HepG2 (cell line): ENCODE measurements at regions not wholly inside any gene's neighbourhood (a gene's known extent, or its start where the extent isn't known, plus 50 kb on each side); places are given as distances from the start of the nearest gene placed in this dataset.

Experiments
- ATAC-seq: fragments of 200-7000 bp; cut with Tn5 transposase; 3 replicates; pipeline ENCODE4 v1.9.1; 2020; ENCODE audit warnings: mild to moderate bottlenecking, moderate library complexity
- BruUV-seq: library from RNA; stranded (reverse); fragments of 400-500 nt; replicated peaks from 2 replicates; lab custom pipeline; 2021; lab: Mats Ljungman, UMichigan
- CTCF ChIA-PET: fragments of 300-600 bp; formaldehyde crosslinking; extraction: SDS; loops from one replicate; lab custom pipeline; 2021; ENCODE audit warnings: low total read pairs, inconsistent platforms, low intra/inter-chr PET ratio; lab: Yijun Ruan, JAX
- POLR2A ChIA-PET: fragments of 350-600 bp; sonication (Branson Sonifier 250); formaldehyde crosslinking; loops from one replicate; lab custom pipeline; 2020; ENCODE audit warnings: antibody characterized with exemption, inconsistent platforms; lab: Yijun Ruan, JAX
- DNase-seq: peaks from one replicate; pipeline ENCODE4 v3.0.0-alpha.2; 2015; ENCODE audit warnings: low spot score
- FAIRE-seq: peaks from 3 replicates; lab custom pipeline; 2011; peaks lifted over from hg19 to GRCh38; lab: Jason Lieb, UNC
- H2AFZ ChIP-seq: one replicate; pipeline ENCODE4 v1.6.1; 2011; ENCODE audit warnings: low read length, inconsistent platforms
- H3K27ac ChIP-seq: fragments of 300-600 bp; 3 replicates; pipeline ENCODE4 v1.8.0; 2011; ENCODE audit warnings: mixed run types, mild to moderate bottlenecking, mixed read lengths, low read length, inconsistent platforms; ENCODE audit not compliant: insufficient read depth; ENCODE audit errors: extremely low read length
- H3K27me3 ChIP-seq, 2 experiments: fragments of 200-600 bp in 1 of 2; 2 replicates in 1 of 2; 3 replicates in 1 of 2; pipeline versions ENCODE4 v1.6.0 to v1.8.0; 2011; ENCODE audit warnings: low read length in 2 of 2, mild to moderate bottlenecking in 2 of 2, moderate library complexity in 2 of 2, inconsistent platforms in 1 of 2; ENCODE audit not compliant: insufficient read depth in 2 of 2, control insufficient read depth in 1 of 2
- H3K36me3 ChIP-seq, 2 experiments: fragments of 200-600 bp in 1 of 2; replicated peaks in 1 of 2; 2 replicates in 1 of 2; 3 replicates in 1 of 2; pipeline versions ENCODE4 v1.5.1 to v1.8.0; 2011; ENCODE audit warnings: low read length in 2 of 2, inconsistent platforms in 1 of 2; ENCODE audit not compliant: insufficient read depth in 2 of 2, control insufficient read depth in 1 of 2
- H3K4me1 ChIP-seq: 2 replicates; pipeline ENCODE4 v1.5.1; 2012; ENCODE audit warnings: low read length, inconsistent platforms; ENCODE audit not compliant: insufficient read depth
- H3K4me2 ChIP-seq: 2 replicates; pipeline ENCODE4 v1.6.0; 2011; ENCODE audit warnings: low read depth, low read length, inconsistent platforms
- H3K4me3 ChIP-seq, 3 experiments: fragments of 200-600 bp in 1 of 3; sonication (generic), shearing (Covaris generic) in 1 of 3; replicated peaks in 1 of 3; 2 replicates each; pipeline ENCODE4 v1.5.1; 2011 to 2016; ENCODE audit warnings: low read length in 3 of 3, inconsistent platforms in 2 of 3, low read depth in 2 of 3, mild to moderate bottlenecking in 2 of 3, control low read depth in 1 of 3, mixed read lengths in 1 of 3; ENCODE audit not compliant: insufficient read depth in 1 of 3
- H3K79me2 ChIP-seq: one replicate; pipeline ENCODE4 v1.6.1; 2011; ENCODE audit warnings: low read length, inconsistent platforms; ENCODE audit not compliant: insufficient read depth
- H3K9ac ChIP-seq: 2 replicates; pipeline ENCODE4 v1.6.0; 2011; ENCODE audit warnings: mild to moderate bottlenecking, low read depth, low read length, inconsistent platforms; ENCODE audit not compliant: insufficient read depth
- H3K9me3 ChIP-seq: 2 replicates; pipeline ENCODE4 v1.5.1; 2012; ENCODE audit warnings: mild to moderate bottlenecking, low read length
- H4K20me1 ChIP-seq: 2 replicates; pipeline ENCODE4 v1.6.0; 2011; ENCODE audit warnings: inconsistent platforms, mild to moderate bottlenecking, low read length, moderate library complexity; ENCODE audit not compliant: insufficient read depth
- ARNT2 ChIP-seq: sonication (generic); formaldehyde crosslinking; IDR thresholded peaks from 2 replicates; pipeline ENCODE4 v1.8.0; 2022; ENCODE audit warnings: mild to moderate bottlenecking, low read depth, missing genetic modification reagents, moderate library complexity
- HNRNPL ChIP-seq: fragments of 200-400 bp; formaldehyde crosslinking; IDR thresholded peaks from 2 replicates; pipeline ENCODE4 v1.6.1; 2017; ENCODE audit warnings: mild to moderate bottlenecking, low read depth, low read length
- MTA3 ChIP-seq: sonication (generic); formaldehyde crosslinking; IDR thresholded peaks from 2 replicates; pipeline ENCODE4 v1.4.0; 2020; ENCODE audit warnings: missing genetic modification reagents
- ZNF180 ChIP-seq: sonication (generic); formaldehyde crosslinking; IDR thresholded peaks from 2 replicates; pipeline ENCODE4 v1.4.0; 2020; ENCODE audit warnings: low read depth, missing genetic modification reagents, borderline replicate concordance
- ZNF550 ChIP-seq: sonication (generic); formaldehyde crosslinking; IDR thresholded peaks from 2 replicates; pipeline ENCODE4 v1.4.0; 2020; ENCODE audit warnings: mild to moderate bottlenecking, missing genetic modification reagents, borderline replicate concordance
- WGBS: methylation state at CpG from one replicate; pipeline ENCODE4 v1.1.6; 2017; ENCODE audit warnings: low lambda C conversion rate; 5-methylcytosine and 5-hydroxymethylcytosine counted together
- in situ Hi-C: cut with HindIII; loops from 2 replicates; pipeline ENCODE4 v1.10.0; 2017; ENCODE audit warnings: low pct_unique_long_range_greater_than_20kb; ENCODE audit not compliant: extremely low pct_ligation_motif_present
- intact Hi-C: fragments of 100-400 bp; cut with micrococcal nuclease; formaldehyde crosslinking; loops from one replicate; pipeline ENCODE4 v1.10.0; 2022; ENCODE audit not compliant: unreplicated experiment
- TF ChIP-seq, protein P1 (sequence below): sonication (generic); formaldehyde crosslinking; IDR thresholded peaks from 2 replicates; pipeline ENCODE4 v1.4.0; 2020; ENCODE audit warnings: missing genetic modification reagents, borderline replicate concordance
- TF ChIP-seq, protein P2 (sequence below): sonication (generic); formaldehyde crosslinking; IDR thresholded peaks from 2 replicates; pipeline ENCODE4 v1.5.1; 2020; ENCODE audit warnings: missing genetic modification reagents, mild to moderate bottlenecking, borderline replicate concordance
- TF ChIP-seq, protein P3 (sequence below): sonication (generic); formaldehyde crosslinking; IDR thresholded peaks from one replicate; pipeline ENCODE4 v1.5.1; 2020; ENCODE audit warnings: mild to moderate bottlenecking, missing genetic modification reagents; ENCODE audit errors: not compliant biosample characterization

DNA sequence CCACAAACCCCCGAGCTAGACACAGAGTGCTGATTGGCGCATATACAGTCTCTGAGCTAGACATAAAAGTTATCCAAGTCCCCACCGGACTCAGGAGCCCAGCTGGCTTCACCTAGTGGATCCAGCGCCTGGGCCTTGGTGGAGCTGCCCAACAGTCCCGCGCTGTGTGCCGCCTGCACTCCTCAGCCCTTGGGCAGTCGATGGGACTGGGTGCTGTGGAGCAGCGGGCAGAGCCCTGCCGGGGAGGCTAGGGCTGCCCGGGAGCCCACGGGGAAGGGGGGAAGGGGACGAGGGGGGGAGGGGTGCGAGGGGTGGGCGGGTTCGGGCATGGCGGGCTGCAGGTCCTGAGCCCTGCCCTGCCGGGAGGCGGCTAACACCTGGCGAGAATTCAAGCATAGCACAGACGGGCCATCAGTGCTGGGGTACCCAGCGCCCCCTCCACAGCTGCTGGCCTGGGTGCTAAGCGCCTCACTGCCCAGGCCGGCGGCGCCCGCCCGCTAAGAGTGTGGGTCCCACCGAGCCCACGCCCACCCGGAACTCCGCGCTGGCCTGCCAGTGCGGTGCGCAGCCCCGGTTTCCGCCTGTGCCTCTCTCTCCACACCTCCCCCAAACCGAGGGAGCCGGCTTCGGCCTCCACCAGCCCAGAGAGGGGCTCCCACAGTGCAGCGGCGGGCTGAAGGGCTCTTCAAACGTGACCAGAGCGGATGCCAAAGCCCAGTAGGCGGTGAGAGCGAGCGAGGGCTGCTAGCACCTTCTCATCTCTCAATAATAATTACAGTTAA is 391.2 kb upstream of the NUDT12 start:
- H3K27ac ChIP-seq, result no peak overlapping the region
- no peak overlapping the region for H2AFZ ChIP-seq
- no peaks in the 10 kb centered on the region for H3K27me3 ChIP-seq
- no peaks in the 10 kb centered on the region for H4K20me1 ChIP-seq
- POLR2A ChIA-PET, result no interaction called here
- H3K9ac ChIP-seq, result no peak overlapping the region
- FAIRE-seq, result no peak
- no peaks in the 10 kb centered on the region for H3K79me2 ChIP-seq
- no peaks in the 10 kb centered on the region for H3K36me3 ChIP-seq
- no peak overlapping the region for H3K4me3 ChIP-seq
- intact Hi-C loops (no loop called here), in situ Hi-C loops (no loop called here)
- no peak for DNase-seq
- no TSS peak for BruUV-seq
- H3K9me3 ChIP-seq, result no peaks in the 10 kb centered on the region
- CTCF ChIA-PET, result no interaction called here
- no peak for ATAC-seq
- WGBS, result 62% methylated on average over 20 of the region's 47 CpGs
- H3K4me1 ChIP-seq, result no peaks in the 10 kb centered on the region
- no peak overlapping the region for H3K4me2 ChIP-seq
- TF ChIP-seq, protein P1, sequence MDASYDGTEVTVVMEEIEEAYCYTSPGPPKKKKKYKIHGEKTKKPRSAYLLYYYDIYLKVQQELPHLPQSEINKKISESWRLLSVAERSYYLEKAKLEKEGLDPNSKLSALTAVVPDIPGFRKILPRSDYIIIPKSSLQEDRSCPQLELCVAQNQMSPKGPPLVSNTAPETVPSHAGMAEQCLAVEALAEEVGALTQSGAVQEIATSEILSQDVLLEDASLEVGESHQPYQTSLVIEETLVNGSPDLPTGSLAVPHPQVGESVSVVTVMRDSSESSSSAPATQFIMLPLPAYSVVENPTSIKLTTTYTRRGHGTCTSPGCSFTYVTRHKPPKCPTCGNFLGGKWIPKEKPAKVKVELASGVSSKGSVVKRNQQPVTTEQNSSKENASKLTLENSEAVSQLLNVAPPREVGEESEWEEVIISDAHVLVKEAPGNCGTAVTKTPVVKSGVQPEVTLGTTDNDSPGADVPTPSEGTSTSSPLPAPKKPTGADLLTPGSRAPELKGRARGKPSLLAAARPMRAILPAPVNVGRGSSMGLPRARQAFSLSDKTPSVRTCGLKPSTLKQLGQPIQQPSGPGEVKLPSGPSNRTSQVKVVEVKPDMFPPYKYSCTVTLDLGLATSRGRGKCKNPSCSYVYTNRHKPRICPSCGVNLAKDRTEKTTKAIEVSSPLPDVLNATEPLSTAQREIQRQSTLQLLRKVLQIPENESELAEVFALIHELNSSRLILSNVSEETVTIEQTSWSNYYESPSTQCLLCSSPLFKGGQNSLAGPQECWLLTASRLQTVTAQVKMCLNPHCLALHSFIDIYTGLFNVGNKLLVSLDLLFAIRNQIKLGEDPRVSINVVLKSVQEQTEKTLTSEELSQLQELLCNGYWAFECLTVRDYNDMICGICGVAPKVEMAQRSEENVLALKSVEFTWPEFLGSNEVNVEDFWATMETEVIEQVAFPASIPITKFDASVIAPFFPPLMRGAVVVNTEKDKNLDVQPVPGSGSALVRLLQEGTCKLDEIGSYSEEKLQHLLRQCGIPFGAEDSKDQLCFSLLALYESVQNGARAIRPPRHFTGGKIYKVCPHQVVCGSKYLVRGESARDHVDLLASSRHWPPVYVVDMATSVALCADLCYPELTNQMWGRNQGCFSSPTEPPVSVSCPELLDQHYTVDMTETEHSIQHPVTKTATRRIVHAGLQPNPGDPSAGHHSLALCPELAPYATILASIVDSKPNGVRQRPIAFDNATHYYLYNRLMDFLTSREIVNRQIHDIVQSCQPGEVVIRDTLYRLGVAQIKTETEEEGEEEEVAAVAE (CRISPR knock-in tag), result no peak
- TF ChIP-seq ZNF180 (CRISPR knock-in tag) (no peak), HNRNPL (no peak), ARNT2 (CRISPR knock-in tag) (no peak), ZNF550 (no peak), MTA3 (CRISPR knock-in tag) (no peak)
- TF ChIP-seq, protein P2, sequence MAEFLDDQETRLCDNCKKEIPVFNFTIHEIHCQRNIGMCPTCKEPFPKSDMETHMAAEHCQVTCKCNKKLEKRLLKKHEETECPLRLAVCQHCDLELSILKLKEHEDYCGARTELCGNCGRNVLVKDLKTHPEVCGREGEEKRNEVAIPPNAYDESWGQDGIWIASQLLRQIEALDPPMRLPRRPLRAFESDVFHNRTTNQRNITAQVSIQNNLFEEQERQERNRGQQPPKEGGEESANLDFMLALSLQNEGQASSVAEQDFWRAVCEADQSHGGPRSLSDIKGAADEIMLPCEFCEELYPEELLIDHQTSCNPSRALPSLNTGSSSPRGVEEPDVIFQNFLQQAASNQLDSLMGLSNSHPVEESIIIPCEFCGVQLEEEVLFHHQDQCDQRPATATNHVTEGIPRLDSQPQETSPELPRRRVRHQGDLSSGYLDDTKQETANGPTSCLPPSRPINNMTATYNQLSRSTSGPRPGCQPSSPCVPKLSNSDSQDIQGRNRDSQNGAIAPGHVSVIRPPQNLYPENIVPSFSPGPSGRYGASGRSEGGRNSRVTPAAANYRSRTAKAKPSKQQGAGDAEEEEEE, result no peak
- TF ChIP-seq, protein P3, sequence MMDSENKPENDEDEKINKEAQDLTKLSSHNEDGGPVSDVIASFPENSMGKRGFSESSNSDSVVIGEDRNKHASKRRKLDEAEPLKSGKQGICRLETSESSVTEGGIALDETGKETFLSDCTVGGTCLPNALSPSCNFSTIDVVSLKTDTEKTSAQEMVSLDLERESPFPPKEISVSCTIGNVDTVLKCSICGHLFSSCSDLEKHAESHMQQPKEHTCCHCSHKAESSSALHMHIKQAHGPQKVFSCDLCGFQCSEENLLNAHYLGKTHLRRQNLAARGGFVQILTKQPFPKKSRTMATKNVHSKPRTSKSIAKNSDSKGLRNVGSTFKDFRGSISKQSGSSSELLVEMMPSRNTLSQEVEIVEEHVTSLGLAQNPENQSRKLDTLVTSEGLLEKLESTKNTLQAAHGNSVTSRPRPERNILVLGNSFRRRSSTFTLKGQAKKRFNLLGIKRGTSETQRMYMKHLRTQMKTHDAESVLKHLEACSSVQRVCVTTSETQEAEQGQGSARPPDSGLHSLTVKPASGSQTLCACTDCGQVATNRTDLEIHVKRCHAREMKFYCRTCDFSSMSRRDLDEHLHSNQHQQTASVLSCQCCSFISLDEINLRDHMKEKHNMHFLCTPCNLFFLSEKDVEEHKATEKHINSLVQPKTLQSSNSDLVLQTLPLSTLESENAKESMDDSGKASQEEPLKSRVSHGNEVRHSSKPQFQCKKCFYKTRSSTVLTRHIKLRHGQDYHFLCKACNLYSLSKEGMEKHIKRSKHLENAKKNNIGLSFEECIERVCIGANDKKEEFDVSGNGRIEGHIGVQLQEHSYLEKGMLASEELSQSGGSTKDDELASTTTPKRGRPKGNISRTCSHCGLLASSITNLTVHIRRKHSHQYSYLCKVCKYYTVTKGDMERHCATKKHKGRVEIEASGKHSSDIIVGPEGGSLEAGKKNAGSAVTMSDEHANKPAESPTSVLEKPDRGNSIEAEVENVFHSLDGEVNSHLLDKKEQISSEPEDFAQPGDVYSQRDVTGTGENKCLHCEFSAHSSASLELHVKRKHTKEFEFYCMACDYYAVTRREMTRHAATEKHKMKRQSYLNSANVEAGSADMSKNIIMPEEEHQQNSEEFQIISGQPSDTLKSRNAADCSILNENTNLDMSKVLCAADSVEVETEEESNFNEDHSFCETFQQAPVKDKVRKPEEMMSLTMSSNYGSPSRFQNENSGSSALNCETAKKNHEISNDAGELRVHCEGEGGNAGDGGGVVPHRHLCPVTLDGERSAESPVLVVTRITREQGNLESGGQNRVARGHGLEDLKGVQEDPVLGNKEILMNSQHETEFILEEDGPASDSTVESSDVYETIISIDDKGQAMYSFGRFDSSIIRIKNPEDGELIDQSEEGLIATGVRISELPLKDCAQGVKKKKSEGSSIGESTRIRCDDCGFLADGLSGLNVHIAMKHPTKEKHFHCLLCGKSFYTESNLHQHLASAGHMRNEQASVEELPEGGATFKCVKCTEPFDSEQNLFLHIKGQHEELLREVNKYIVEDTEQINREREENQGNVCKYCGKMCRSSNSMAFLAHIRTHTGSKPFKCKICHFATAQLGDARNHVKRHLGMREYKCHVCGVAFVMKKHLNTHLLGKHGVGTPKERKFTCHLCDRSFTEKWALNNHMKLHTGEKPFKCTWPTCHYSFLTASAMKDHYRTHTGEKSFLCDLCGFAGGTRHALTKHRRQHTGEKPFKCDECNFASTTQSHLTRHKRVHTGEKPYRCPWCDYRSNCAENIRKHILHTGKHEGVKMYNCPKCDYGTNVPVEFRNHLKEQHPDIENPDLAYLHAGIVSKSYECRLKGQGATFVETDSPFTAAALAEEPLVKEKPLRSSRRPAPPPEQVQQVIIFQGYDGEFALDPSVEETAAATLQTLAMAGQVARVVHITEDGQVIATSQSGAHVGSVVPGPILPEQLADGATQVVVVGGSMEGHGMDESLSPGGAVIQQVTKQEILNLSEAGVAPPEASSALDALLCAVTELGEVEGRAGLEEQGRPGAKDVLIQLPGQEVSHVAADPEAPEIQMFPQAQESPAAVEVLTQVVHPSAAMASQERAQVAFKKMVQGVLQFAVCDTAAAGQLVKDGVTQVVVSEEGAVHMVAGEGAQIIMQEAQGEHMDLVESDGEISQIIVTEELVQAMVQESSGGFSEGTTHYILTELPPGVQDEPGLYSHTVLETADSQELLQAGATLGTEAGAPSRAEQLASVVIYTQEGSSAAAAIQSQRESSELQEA (CRISPR knock-in tag), result no peak
